Dedifferentiated amniotic fluid mesenchymal stem cell (primary cell): ENCODE measurements at regions not wholly inside any gene's neighbourhood (a gene's known extent, or its start where the extent isn't known, plus 50 kb on each side); places are given as distances from the start of the nearest gene placed in this dataset.

Source experiments
- DNase-seq: peaks from one replicate; pipeline ENCODE4 v3.0.0-alpha.2; 2016; ENCODE audit errors: extremely low spot score

DNA sequence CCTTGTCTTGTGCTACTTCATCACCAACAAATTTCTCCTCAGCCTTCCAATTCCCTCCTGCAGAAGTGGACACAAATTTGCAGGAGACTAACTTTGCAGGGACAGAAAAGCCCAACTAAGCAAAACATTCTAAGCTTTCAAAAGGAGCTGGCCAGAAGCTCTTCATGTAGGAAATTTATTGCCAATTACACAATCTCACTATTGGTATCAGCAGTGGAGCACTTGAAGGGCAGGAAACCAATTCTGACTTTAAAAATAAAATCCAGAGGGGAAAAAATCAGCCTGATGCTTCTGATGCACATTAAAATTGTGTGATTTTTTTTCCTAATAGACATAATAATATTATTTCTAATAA, 193.3 kb downstream of the LY86 start:
- no peak for DNase-seq

DNA sequence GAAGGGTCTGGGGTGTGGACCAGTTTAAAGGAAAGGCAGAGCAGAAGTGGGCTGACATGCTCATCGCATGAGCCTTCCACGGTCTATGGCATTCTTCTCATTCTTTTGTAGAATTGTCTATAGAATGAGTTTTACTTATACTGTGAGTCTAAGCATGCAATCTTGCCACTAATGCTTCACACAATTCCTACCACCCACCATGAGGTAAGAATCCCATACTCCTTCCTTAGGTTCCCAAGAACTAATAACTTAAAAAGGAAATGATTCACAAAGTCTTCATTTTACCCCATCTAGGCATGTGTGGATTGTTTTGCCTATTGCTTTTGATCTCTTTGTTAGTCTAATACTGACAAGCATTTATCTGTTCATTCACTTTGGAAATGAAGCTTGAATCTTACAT, 195.2 kb downstream of the LY86 start:
- no peak for DNase-seq

DNA sequence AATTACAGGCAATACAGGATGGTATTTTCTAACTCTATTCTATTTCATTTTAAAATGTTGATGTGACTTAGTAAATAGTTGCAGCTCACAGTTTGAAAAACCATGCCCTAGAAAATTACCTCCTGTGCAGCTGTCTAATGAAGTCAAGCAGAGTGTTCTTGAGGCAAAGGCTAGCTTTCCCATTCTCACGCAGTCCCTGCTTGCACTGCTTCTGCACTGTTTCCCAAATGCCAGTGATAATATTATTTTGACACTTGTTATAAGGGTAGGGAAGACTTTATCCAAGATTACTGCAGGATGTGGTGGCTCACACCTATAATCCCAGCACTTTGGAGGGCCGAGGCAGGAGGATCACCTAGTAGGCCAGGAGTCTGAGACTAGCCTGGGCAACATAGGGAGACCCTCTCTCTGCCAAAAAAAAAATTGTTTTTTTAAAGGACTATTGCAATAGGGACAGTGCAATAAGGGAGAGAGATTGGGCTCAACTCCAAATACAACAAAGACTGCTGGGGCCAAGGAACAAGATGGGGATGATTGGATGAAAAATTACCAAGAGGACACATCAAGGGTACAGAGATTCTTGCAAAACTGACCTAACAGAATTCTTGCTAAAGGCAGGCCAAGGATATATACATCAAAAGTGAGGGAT, 196.1 kb downstream of the LY86 start:
- DNase-seq: no peak

DNA sequence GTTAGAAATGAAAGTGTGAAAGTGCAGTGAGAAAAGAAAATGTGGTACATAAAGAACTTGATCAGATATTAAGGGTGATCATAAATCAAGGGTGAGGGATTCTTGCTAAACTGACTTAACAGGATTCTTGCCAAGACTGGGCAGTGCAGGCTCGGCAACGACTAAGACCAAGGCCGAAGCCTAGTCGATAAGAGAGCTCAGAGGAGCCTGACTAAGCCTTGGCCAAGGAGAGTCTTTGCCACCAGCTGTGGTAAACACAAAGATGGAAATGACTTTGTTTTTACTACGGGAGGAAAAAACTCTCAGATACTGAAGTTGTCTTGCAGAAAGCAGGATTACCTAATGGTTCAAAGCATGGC, 196.6 kb downstream of the LY86 start:
- DNase-seq: no peak

DNA sequence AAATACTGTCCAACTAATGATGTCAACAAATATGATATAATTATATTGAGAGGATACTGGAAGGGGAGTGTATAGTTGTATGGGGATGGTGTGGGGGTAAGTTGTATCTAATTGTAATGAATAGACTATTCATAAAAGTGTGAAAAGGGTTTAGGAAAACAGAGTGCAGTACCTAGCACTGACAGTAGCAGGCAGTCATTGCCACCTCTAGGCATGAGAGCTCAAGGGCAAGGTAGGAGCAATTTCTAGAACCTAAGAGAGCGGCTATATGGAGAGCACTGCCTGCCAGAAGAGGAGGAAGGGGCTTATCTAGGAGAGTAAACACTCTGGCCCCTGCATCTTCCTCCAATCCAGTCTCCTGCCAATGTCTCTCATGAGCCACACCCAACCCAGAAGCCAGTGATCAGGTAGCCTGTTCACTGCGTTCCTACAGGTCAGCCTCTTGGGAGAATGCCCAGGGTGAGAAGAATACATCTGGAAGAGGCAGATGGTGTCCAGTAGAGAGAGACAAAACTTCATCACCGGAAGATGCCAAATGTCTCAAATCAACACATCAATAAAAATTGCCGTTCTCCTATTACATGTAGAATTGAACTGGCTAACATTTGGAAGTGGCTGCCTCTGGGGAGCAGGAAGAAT, 200.0 kb downstream of the LY86 start:
- no peak for DNase-seq

DNA sequence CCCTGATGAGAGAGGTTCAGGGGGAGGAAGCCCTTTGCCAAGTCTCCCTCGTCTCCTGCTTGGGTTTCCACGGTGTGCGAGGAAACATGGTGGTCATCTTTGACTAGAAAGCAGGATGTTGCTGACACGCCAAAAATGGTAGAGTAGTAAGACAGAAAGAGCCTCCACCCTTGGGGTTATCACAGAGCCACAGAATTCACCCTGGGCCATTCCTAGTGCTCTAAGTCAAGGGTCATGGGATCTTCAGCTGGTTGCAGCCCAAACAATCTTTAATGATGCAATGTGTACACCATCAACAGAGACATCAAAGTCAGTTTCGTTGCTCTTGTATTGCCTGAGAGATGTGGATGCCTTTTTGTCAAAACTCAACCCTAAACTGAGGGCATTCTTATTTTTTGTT, 201.9 kb downstream of the LY86 start:
- DNase-seq: no peak

DNA sequence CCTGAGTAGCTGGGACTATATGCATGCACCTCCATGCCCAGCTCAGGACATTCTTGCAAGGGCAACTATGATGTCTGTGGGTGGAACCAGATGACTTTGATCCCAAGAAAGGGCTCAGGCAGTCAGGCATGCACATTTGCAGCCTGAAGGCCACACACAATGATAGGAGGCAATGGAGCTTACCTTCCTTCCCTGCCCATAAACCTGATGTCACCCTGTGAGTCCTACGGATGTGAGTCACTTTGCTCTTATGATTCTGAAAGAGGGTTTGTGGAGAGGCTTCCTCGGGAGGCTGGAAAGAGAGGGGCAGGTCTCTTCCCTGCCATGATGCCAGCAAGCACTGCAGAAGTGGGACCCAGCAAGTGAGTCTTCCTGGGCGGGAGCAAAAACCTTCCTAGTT, 202.4 kb downstream of the LY86 start:
- no peak for DNase-seq

DNA sequence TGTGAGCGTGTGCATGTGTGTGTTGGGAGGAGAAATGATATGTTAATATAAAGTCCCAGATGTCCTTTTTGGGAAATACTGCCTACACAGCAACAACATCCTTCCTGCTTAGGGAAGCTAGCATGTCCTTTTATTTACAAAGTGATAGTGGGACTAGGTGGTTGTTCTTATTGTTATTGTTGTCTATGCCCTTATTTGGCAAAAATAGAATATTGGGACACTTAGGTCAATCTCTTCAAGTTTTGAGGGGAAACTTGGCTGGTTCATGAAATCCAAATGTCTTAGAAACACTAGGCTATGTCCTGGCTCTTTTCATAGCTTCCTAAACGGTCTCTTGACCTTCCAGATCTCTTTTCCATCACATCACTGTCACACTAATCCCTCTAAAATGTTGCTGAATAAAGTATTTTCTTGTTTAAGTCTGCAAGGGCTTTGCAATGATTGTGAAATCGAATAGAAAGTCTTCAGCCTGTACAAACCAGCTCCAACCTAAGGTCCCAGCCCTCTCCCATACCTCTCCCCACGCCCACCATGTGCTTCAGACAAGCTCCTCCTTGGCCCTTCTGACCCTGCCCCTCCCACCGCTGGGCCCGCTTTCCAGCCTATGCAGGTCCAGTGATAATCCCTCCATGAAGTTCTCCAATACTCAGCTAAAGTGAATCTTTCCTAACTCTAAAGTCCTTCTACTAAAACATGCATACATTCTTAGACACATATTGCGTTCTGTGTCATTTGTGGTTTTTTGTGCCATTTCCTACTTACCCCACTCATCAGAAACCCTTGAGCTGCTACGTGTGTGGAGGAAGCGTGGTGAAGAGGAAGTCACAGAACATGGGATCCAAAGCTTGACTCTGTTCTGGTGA, 205.1 kb downstream of the LY86 start:
- no peak for DNase-seq

DNA sequence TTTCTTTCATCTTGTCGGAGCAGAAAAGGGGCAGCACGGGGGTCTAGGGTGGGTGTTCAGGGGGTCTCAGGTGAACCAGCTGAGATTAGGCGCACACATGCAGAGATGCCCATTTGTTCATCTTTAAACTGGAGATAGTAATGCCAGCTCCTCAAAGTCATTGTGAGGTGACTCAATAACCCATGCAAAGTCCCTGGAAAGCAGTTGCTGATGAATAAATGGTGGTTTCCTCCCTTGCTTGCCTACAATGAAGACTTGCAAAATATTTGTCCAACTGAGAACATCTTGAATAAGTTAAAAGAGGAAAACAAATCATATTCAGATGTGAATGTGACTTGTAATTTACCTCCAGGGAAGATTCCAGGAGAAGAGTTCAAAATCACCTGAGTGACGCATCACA, 206.9 kb downstream of the LY86 start:
- DNase-seq: no peak

DNA sequence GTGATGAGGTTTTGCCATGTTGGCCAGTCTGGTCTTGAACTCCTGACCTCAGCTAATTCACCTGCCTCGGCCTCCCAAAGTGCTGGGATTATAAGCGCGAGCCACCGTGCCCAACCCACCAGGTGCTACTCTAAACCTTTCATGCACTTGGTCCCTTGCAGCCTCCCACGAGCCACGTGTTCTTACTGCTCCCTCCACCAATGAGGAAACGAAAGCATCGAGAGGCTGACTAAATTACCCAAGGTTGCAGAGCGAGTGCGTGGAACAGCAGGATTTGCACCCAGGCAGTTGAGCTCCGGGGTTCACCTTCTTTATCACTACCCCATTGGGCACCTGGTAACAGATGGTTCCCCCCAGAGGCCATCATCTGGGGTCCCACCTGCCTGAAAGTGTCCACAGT, 208.3 kb downstream of the LY86 start:
- no peak for DNase-seq

DNA sequence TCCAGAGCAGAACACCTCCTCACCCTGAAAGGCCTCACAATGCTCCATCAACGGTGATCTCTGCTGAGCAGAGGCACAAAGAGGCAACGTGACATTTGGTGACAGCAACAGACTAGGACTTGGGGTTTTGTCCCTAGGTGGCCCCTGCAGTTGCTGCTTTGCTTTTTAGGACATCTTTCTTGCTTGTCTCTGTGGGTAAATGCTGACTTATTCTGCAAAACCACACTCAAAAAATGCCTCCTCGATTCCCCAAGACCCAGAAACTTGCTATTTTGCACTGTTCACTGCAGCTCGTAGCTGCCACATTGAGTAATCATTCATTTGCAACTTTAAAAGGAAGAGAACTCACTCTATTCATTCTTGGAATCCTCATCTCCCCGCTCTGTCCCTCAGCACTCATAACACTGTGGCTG, 209.9 kb downstream of the LY86 start:
- DNase-seq: no peak

DNA sequence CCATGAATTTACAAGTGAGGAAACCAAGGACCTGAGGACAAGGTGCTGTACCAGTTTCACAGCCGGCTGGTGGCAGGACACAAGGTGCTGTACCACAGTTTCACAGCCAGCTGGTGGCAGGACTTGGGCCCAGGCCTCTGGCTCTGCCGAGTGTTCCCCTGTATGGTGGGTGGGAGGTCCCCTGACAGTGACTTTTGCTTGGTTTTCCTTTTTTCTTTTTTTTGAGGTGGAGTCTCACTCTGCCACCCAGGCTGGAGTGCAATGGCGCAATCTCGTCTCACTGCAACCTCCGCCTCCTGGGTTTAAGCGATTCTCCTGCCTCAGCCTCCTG, 212.4 kb downstream of the LY86 start:
- DNase-seq: no peak

DNA sequence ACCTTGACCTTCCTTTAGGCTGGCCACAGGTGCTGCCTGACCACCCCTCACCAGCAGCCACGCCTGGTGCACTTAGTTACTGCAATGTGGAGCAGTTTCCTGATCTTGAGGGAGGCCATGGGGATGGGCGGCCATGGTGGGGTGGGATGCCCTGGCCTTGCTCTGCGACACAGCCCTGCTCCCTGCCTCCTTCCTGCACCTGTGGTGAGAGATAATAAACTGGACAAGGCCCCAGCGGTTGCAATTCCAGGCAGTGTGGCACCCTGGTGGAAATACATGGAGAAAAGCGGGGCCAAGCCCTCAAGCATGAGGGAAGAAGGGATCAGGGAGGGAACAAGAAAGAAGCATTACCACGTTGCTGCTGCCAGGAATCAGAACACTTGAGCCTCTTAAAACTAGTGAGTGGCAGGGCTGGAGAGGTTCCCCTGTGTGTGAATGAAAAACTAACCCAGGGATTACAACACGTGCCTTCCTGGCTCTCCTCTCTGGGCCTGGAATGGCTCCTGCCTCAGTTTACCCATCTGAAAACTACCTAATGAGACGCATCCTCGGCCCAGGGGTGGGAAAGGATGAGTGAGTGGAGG, 213.2 kb downstream of the LY86 start:
- DNase-seq: no peak

DNA sequence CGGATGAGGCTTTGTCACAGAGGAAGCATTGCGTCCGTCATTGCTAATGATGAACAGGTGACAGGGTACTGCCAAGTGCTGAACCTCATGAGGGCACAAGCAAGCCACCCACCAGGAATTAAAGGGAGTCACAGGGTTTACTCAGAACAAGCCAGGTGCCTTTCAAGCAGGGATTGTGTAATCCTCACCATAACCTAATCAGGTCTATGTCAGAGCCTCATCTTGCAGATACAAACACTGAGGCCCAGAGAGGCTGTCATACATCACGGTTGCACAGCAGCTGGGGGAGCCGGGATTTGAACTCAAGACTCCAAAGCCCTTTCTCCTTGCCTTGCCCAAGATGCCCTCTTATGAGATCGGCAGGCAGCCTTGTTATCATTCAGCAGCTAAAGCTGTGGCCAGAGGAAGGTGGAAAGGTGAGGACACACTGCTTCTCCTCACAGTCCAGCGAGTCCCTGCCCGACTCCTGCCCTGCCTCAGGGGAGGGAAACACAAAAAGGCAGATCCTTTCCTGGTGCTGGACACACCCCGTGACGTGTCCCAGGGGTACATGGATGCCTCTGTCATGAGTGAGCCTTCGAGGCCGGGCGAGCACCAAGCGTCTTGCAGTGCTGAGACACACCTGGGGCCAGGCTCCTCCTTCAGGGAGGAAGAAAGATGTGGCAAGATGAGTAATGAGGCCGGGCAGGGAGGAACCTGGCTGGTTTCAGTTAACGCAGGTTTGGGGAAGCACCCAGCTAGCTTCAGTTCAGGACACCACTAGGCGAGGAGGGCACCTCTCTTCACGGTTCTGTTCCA, 214.9 kb downstream of the LY86 start:
- DNase-seq: no peak

DNA sequence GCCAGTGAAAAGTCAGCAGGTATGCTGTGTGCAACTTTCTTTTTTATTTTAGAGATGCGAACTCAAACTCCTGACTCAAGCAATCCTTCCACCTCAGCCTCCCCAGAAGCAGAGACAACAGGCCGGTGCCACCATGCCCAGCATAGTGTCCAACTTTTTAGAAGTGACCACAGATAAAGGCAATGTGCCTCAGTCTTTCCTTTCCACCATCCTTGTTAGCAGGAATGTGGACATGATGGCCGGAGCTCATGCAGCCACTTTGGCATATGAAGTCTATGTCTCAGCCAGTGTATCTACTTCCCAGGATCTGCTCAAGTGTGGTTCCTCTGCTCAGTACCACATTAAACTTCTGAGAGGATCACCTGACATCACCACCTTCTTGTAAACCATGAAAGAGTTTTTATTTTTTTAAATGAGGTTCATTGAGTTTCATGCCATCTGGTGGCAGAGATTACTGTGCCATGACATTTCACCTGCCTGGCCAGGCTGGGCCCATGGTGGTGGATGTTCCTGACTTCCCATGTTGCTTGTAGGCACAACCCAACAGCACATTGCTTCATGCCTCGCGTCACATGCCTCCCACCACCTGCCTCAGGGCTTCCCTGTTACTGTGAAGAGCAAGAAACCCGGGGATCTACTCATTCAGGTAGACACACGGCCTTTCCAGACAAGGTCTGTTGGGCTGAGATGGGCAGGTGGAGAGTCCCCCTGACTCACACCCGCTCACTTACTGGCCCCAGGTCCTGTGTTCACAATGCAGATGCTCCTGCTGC, 216.5 kb downstream of the LY86 start:
- no peak for DNase-seq

DNA sequence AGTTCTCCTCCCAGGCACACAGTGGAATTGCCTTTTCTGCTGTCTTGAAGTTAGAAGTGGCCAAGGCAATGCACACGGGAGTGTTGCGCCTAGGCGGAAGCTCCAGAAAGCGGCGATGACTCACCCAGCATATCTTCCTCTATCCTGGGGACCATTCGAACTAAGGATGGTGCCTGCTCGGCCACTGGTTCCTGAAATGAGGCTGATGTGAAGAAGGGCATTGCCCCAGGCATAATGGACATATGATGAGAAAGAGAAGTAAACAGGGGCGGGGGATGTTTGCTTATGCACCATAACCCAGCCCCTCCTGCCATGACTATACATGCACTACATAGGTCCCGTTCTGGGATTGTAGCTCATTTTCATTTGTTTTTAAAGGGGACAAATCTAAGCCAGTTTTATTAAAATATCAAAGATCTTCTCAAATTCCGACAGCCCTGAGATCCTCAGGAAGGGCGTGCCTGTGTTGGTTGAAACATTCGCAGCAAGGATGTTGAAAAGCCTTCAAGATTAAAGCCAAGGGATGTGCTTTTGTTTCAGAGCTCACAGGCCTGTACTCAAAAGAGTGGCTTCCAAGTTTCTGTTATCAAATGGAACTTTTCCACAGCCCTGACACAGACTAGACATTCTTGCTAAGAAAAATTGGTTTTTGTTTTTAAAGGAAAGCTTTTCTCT, 218.5 kb downstream of the LY86 start:
- no peak for DNase-seq

DNA sequence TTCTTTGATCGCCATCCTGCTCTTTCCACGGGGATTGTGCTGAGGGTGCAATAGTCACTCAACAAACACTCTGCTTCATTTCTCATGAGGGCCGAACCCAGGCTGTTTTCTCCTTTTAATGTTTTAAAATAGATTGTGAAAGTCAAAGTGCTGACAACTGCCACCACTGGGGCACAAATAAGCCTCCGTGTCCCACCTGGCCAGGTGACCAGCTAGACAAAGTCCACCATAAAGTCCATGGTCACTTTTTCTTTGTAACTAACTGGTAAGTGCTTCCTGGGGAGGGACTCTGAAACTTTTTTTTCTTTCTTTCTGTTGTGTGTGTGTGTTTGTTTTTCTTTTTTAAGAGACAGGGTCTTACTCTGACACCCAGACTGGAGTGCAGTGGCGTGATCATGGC, 219.8 kb downstream of the LY86 start:
- no peak for DNase-seq

DNA sequence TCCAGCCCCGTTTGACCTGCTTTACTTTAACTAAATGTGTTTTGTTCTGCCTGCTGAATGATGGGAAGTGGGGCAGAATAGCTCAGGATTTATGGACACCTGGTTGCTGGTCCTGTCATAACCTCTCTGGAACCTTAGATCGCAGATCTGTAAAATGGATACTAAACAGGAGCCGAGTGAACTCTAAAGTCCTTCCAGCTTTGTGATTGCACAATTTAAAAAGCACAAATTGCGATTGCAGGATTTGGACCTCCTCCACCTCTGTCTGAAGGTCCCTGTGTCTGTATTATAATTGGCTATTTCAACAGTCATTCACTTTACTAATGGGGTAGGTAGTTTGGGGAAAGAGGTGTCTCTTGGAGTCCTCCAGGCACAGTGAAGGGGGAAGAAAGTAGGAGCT, 220.4 kb downstream of the LY86 start:
- DNase-seq: no peak

DNA sequence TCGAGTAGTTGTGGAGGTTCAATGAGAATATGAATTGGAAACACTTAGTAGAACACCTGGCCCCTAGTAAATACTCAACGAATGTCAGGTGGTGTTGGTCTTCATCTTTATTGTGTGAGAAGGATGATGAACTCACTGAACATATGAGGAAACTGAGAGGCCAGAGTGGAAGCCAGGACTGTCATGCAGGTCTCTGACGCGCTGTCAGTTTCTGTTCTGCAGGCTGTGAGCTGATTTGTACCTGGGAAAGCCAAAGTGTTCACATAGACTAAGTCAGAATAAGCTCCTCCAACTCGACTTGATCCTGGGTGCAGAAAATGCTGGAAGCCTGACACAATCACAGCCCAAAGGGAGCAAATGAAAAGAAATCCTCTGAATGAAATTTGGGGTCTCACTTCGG, 222.2 kb downstream of the LY86 start:
- no peak for DNase-seq

DNA sequence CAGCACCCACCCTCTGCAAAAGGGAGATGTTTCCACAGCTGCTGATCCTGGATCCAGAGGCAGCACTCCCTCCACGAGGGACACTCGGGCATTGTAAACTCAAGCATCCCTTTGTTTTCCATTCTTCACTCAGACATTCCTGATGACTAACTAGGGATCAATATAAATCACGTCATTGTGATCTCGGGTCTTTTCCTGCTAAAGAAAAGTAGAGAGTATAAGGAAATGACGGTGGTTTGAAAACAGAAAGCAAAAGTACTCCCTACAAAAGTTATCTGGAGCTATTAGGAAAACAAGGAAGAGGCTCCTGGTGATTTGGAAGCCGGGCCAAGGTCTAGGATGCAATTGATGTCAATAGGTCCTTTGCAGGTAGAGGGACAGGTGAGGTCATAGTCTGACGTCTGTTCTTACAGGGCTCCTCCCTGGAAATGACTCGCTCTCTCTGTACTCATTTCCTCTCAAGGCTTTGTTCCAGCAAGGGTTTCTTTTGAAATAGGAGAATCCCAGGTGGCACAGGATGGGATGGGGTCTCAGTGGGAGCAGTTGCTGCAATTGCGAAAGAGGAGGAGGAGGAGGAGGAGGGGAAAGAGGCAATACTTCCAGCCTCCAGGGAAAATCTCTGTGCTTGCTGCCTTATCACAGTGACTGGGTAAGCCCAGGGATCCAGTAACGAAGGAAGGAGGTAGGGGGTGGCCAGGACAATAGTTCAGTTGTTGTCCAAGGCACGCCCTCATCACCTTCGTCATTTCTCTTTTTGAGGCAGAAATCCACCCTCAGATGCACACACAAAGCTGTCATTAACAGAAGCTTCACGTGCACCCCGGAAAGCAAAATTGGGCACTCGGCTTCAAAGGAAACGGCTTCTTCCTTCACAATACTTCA, 222.8 kb downstream of the LY86 start:
- DNase-seq: no peak
